ENCODE measurements at regions not wholly inside any gene's neighbourhood (a gene's known extent, or its start where the extent isn't known, plus 50 kb on each side); places are given as distances from the start of the nearest gene placed in this dataset.

DNA sequence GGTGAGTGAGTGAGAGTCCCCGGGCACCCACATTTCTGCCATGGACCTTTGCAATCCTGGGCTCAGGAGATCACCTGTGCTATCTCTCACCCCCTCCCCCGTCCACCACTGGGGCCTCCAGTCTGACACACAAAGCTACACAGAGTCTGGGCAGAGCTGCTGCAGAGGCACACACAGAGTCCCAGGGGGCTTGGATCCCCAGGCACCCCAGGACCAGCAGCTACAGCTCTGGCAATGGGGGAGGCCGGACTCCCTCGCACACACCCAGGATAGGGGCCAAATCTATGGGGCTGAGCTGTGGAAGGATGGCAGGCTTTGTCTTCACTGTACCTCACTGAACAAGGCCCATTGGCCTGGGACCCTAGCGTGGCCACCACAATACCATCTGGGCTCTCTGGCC lies 328.8 kb downstream of the MAN2A1 start:
- TF ChIP-seq, protein P1, sequence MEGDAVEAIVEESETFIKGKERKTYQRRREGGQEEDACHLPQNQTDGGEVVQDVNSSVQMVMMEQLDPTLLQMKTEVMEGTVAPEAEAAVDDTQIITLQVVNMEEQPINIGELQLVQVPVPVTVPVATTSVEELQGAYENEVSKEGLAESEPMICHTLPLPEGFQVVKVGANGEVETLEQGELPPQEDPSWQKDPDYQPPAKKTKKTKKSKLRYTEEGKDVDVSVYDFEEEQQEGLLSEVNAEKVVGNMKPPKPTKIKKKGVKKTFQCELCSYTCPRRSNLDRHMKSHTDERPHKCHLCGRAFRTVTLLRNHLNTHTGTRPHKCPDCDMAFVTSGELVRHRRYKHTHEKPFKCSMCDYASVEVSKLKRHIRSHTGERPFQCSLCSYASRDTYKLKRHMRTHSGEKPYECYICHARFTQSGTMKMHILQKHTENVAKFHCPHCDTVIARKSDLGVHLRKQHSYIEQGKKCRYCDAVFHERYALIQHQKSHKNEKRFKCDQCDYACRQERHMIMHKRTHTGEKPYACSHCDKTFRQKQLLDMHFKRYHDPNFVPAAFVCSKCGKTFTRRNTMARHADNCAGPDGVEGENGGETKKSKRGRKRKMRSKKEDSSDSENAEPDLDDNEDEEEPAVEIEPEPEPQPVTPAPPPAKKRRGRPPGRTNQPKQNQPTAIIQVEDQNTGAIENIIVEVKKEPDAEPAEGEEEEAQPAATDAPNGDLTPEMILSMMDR (IDR thresholded peaks at IDR 0.05) = no peak
- no peak for TF ChIP-seq ZFX (IDR thresholded peaks at IDR 0.05; ENCODE audit: borderline replicate concordance)

Measured in 22Rv1 (cell line).